Heart left ventricle (tissue), 13 donors: ENCODE measurements at regions not wholly inside any gene's neighbourhood (a gene's known extent, or its start where the extent isn't known, plus 50 kb on each side); places are given as distances from the start of the nearest gene placed in this dataset.

ENCODE experiments used
- POLR2A ChIP-seq, 2 donors: fragments of 450-650 bp; IDR thresholded peaks; one replicate each; pipeline ENCODE4 v1.6.1; 2017; ENCODE audit warnings: antibody characterized with exemption in 2 of 2, mild to moderate bottlenecking in 2 of 2, moderate library complexity in 2 of 2
- TF ChIP-seq, protein P1 (sequence below), 12 donors: fragments of 200-600 bp; sonication (generic) in 4 of 12; IDR thresholded peaks; one replicate each; pipeline versions ENCODE4 v1.5.0 to v1.8.0; 2018 to 2022; ENCODE audit warnings: antibody characterized with exemption in 12 of 12, mild to moderate bottlenecking in 5 of 12
- donor health status: ischemic (EF 13 %, LVEDD 7.1; RV severe dilation, severe dysfunction).
- donor health status: DM: no; HTN: yes; CAD: no.
- donor health status: DM: no; HTN: no; CAD: no.
- donor health status: ischemic (EF 25% LVEDD 6.9; RV normal size, moderate dysfunction).
- donor health status: ischemic (EF 25% LVEDD 5.7; RV mildly dilated, moderate dysfunction).
- donor health status: ischemic (EF 35%, LVEDD 5.7; RV mildly dilated, moderate dysfunction).
- donor health status: nonischemic (EF 11% LVEDD 7.7; RV severe dilation, severe dysfunction).
- donor health status: DM: yes; HTN: yes; CAD: no.
- donor health status: PGD.
- donor health status: ischemic (EF 29% LVEDD 5.4; RV normal size, mild dysfunction).
- donor health status: nonischemic (EF 23%, LVEDD 6.1; RV moderate dilation, normal function).

DNA sequence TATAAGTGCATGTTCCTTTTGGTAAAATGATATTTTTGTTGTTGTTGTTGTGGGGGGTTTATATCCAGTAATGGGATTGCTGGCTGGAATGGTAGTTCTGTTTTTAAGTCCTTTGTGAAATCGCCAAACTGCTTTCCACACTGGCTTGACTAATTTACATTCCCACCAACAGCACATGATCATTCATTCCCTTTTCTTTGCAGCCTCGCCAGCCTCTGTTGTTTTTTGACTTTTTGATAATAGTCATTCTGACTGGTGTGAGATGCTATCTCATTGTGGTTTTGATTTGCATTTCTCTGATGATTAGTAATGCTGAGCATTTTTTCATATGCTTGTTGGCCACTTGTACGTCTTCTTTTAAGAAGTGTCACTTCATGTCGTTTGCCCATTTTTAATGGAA, 188.5 kb upstream of the CHRM3 start:
- TF ChIP-seq, protein P1, sequence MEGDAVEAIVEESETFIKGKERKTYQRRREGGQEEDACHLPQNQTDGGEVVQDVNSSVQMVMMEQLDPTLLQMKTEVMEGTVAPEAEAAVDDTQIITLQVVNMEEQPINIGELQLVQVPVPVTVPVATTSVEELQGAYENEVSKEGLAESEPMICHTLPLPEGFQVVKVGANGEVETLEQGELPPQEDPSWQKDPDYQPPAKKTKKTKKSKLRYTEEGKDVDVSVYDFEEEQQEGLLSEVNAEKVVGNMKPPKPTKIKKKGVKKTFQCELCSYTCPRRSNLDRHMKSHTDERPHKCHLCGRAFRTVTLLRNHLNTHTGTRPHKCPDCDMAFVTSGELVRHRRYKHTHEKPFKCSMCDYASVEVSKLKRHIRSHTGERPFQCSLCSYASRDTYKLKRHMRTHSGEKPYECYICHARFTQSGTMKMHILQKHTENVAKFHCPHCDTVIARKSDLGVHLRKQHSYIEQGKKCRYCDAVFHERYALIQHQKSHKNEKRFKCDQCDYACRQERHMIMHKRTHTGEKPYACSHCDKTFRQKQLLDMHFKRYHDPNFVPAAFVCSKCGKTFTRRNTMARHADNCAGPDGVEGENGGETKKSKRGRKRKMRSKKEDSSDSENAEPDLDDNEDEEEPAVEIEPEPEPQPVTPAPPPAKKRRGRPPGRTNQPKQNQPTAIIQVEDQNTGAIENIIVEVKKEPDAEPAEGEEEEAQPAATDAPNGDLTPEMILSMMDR (IDR thresholded peaks at IDR 0.05) = no peak
- no peak for TF ChIP-seq POLR2A (IDR thresholded peaks at IDR 0.05)
